ENCODE measurements at regions not wholly inside any gene's neighbourhood (a gene's known extent, or its start where the extent isn't known, plus 50 kb on each side); places are given as distances from the start of the nearest gene placed in this dataset.

- ATAC-seq (no peak), FAIRE-seq (no peak), DNase-seq (ENCODE audit: extremely low read depth in 1 of 4, low spot score in 3 of 4) (no peak)
- no peak overlapping the region for H3K9ac ChIP-seq (ENCODE audit: insufficient read depth in 1 of 2, low read depth in 2 of 2, low read length in 2 of 2)
- in situ Hi-C loops (cut with MboI) (no loop called here), intact Hi-C loops (cut with micrococcal nuclease) (no loop called here)
- H2AFZ ChIP-seq (ENCODE audit: low read depth, low read length): no peak overlapping the region
- H3K36me3 ChIP-seq (ENCODE audit: control insufficient read depth, insufficient read depth, low read length): no peaks in the 10 kb centered on the region
- no peaks in the 10 kb centered on the region for H3K9me1 ChIP-seq (ENCODE audit: control insufficient read depth, insufficient read depth, low read length)
- ChIA-PET POLR2A (no interaction called here), CTCF (ENCODE audit: low intra/inter-chr PET ratio) (no interaction called here)
- no peak overlapping the region for H3K27ac ChIP-seq (ENCODE audit: extremely low read depth, low read depth, low read length)
- no peak overlapping the region for H3K4me2 ChIP-seq (ENCODE audit: insufficient read depth, low read length)
- no peaks in the 10 kb centered on the region for H4K20me1 ChIP-seq (replicated peaks; ENCODE audit: control insufficient read depth, insufficient read depth, low read length)
- peaks cover 0 to 27% of the 10 kb centered on the region in 2 experiments; a peak in 2 of 5 replicates for H3K4me1 ChIP-seq (replicated peaks in 1 of 2; ENCODE audit: control insufficient read depth in 2 of 2, insufficient read depth in 2 of 2, low read length in 2 of 2)
- no peaks in the 10 kb centered on the region for H3K79me2 ChIP-seq (ENCODE audit: control insufficient read depth, insufficient read depth, low read length)
- WGBS (ENCODE audit: insufficient coverage, low coverage, missing lambda C conversion rate): 73% methylated on average over 2 of the region's 2 CpGs
- BruUV-seq (replicated peaks): no TSS peak
- no peaks in the 10 kb centered on the region for H3K9me3 ChIP-seq (replicated peaks; ENCODE audit: control insufficient read depth, insufficient read depth, low read depth, low read length)
- no peaks in the 10 kb centered on the region for H3K27me3 ChIP-seq (ENCODE audit: control insufficient read depth in 2 of 2, insufficient read depth in 2 of 2, low read length in 2 of 2)
- no peak overlapping the region for H3K4me3 ChIP-seq
- no peak for TF ChIP-seq DDX20 (tag; IDR thresholded peaks at IDR 0.05; ENCODE audit: low read depth)
- no peak for TF ChIP-seq TCF3 (CRISPR knock-in tag; IDR thresholded peaks at IDR 0.05)
- TF ChIP-seq TARDBP (IDR thresholded peaks at IDR 0.05): no peak
- TF ChIP-seq HIVEP1 (CRISPR knock-in tag; IDR thresholded peaks at IDR 0.05): no peak
- TF ChIP-seq, protein P1, sequence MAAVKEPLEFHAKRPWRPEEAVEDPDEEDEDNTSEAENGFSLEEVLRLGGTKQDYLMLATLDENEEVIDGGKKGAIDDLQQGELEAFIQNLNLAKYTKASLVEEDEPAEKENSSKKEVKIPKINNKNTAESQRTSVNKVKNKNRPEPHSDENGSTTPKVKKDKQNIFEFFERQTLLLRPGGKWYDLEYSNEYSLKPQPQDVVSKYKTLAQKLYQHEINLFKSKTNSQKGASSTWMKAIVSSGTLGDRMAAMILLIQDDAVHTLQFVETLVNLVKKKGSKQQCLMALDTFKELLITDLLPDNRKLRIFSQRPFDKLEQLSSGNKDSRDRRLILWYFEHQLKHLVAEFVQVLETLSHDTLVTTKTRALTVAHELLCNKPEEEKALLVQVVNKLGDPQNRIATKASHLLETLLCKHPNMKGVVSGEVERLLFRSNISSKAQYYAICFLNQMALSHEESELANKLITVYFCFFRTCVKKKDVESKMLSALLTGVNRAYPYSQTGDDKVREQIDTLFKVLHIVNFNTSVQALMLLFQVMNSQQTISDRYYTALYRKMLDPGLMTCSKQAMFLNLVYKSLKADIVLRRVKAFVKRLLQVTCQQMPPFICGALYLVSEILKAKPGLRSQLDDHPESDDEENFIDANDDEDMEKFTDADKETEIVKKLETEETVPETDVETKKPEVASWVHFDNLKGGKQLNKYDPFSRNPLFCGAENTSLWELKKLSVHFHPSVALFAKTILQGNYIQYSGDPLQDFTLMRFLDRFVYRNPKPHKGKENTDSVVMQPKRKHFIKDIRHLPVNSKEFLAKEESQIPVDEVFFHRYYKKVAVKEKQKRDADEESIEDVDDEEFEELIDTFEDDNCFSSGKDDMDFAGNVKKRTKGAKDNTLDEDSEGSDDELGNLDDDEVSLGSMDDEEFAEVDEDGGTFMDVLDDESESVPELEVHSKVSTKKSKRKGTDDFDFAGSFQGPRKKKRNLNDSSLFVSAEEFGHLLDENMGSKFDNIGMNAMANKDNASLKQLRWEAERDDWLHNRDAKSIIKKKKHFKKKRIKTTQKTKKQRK (IDR thresholded peaks at IDR 0.05; ENCODE audit: borderline replicate concordance, low read depth, low read length): no peak
- no peak for TF ChIP-seq ELF4 (CRISPR knock-in tag; IDR thresholded peaks at IDR 0.05)
- TF ChIP-seq ARNT (IDR thresholded peaks at IDR 0.05): no peak
- no peak for TF ChIP-seq HNRNPLL (IDR thresholded peaks at IDR 0.05; ENCODE audit: low read depth, low read length, poor library complexity, severe bottlenecking)
- no peak for TF ChIP-seq ZNF551 (CRISPR knock-in tag; IDR thresholded peaks at IDR 0.05)
- TF ChIP-seq LARP7 (IDR thresholded peaks at IDR 0.05): no peak
- no peak for TF ChIP-seq ARID2 (IDR thresholded peaks at IDR 0.05)
- no peak for TF ChIP-seq ZKSCAN8 (CRISPR knock-in tag; IDR thresholded peaks at IDR 0.05)
- no peak for TF ChIP-seq ZNF780A (CRISPR knock-in tag; IDR thresholded peaks at IDR 0.05)
- TF ChIP-seq MTA1 (IDR thresholded peaks at IDR 0.05; ENCODE audit: borderline replicate concordance): no peak
- no peak for TF ChIP-seq POLR3G (IDR thresholded peaks at IDR 0.05; ENCODE audit: extremely low read depth, insufficient read length, insufficient replicate concordance)
- no peak for TF ChIP-seq SIN3A (IDR thresholded peaks at IDR 0.05; ENCODE audit: borderline replicate concordance in 2 of 2, control insufficient read depth in 1 of 2, low read depth in 2 of 2, low read length in 2 of 2)
Observed at GRCh38 chr4:128337863-128338262, 50.2 kb upstream of the PGRMC2 start.
